Suprapubic skin (tissue), 4 donors: ENCODE measurements at regions not wholly inside any gene's neighbourhood (a gene's known extent, or its start where the extent isn't known, plus 50 kb on each side); places are given as distances from the start of the nearest gene placed in this dataset.

ENCODE experiments used
- DNase-seq, 2 donors: peaks; one replicate each; pipeline ENCODE4 v3.0.0-alpha.2; 2019; ENCODE audit warnings: low spot score in 2 of 2
- H3K27ac ChIP-seq: fragments of 200-600 bp; sonication (generic); one replicate; pipeline ENCODE4 v1.5.1; 2019
- H3K27me3 ChIP-seq: fragments of 200-600 bp; sonication (generic); one replicate; pipeline ENCODE4 v1.5.1; 2019
- H3K36me3 ChIP-seq: fragments of 200-600 bp; sonication (generic); one replicate; pipeline ENCODE4 v1.5.1; 2019
- H3K4me1 ChIP-seq: fragments of 200-600 bp; sonication (generic); one replicate; pipeline ENCODE4 v1.5.1; 2019
- H3K4me3 ChIP-seq: fragments of 200-600 bp; sonication (generic); one replicate; pipeline ENCODE4 v1.5.1; 2019; ENCODE audit warnings: mild to moderate bottlenecking
- H3K9me3 ChIP-seq: fragments of 200-600 bp; sonication (generic); one replicate; pipeline ENCODE4 v1.5.1; 2019
- CTCF ChIP-seq, 2 donors: fragments of 200-600 bp in 1 of 2; fragments of 450-650 bp in 1 of 2; sonication (generic) in 1 of 2; IDR thresholded peaks; one replicate each; pipeline ENCODE4 v1.5.1; 2016 to 2019; ENCODE audit warnings: antibody characterized with exemption in 2 of 2, mild to moderate bottlenecking in 1 of 2, moderate library complexity in 1 of 2
- EP300 ChIP-seq: sonication (generic); formaldehyde crosslinking; IDR thresholded peaks from one replicate; pipeline ENCODE4 v1.6.1; 2017; ENCODE audit warnings: antibody characterized with exemption
- POLR2A ChIP-seq, 2 donors: fragments of 450-650 bp; IDR thresholded peaks; one replicate each; pipeline ENCODE4 v1.6.1; 2017; ENCODE audit warnings: antibody characterized with exemption in 2 of 2, mild to moderate bottlenecking in 2 of 2, moderate library complexity in 2 of 2
- POLR2AphosphoS5 ChIP-seq, 3 donors: sonication (generic); formaldehyde crosslinking; IDR thresholded peaks; one replicate each; pipeline ENCODE4 v1.6.1; 2017; ENCODE audit warnings: antibody characterized with exemption in 3 of 3
- WGBS: methylation state at CpG from one replicate; pipeline ENCODE4 v1.1.5; 2018; 5-methylcytosine and 5-hydroxymethylcytosine counted together

GRCh38 chr9:117809751-117810150 lies 105.5 kb downstream of the TLR4 start:
- DNase-seq, result no peak
- H3K27ac ChIP-seq, result no peak overlapping the region
- no peaks in the 10 kb centered on the region for H3K4me1 ChIP-seq
- no peaks in the 10 kb centered on the region for H3K27me3 ChIP-seq
- no peak overlapping the region for H3K4me3 ChIP-seq
- no peaks in the 10 kb centered on the region for H3K9me3 ChIP-seq
- WGBS, result 93% methylated on average over 4 of the region's 4 CpGs
- no peak for TF ChIP-seq EP300
- no peak for TF ChIP-seq POLR2AphosphoS5 (IDR thresholded peaks at IDR 0.05)
- no peak for TF ChIP-seq POLR2A (IDR thresholded peaks at IDR 0.05)
- no peaks in the 10 kb centered on the region for H3K36me3 ChIP-seq

- Histone ChIP-seq H3K4me3 (no peak overlapping the region), H3K4me1 (no peaks in the 10 kb centered on the region), H3K27ac (no peak overlapping the region), H3K36me3 (no peaks in the 10 kb centered on the region), H3K27me3 (no peaks in the 10 kb centered on the region), H3K9me3 (no peaks in the 10 kb centered on the region)
- 72% methylated on average over 5 of the region's 5 CpGs for WGBS
- TF ChIP-seq CTCF (IDR thresholded peaks at IDR 0.05), result no peak
- no peak for TF ChIP-seq EP300
- no peak for TF ChIP-seq POLR2AphosphoS5 (IDR thresholded peaks at IDR 0.05)
- TF ChIP-seq POLR2A (IDR thresholded peaks at IDR 0.05), result no peak
- no peak for DNase-seq
Observed at GRCh38 chr9:117815315-117815714, 111.1 kb downstream of the TLR4 start.

- no peaks in the 10 kb centered on the region for H3K9me3 ChIP-seq
- no peak for DNase-seq
- no peaks in the 10 kb centered on the region for H3K4me1 ChIP-seq
- no peak overlapping the region for H3K4me3 ChIP-seq
- 77% methylated on average over 3 of the region's 3 CpGs for WGBS
- no peaks in the 10 kb centered on the region for H3K36me3 ChIP-seq
- H3K27me3 ChIP-seq, result no peaks in the 10 kb centered on the region
- no peak overlapping the region for H3K27ac ChIP-seq
- TF ChIP-seq EP300 (no peak), POLR2AphosphoS5 (IDR thresholded peaks at IDR 0.05) (no peak), CTCF (IDR thresholded peaks at IDR 0.05) (no peak), POLR2A (IDR thresholded peaks at IDR 0.05) (no peak)
Observed at GRCh38 chr9:117815948-117816347, 111.7 kb downstream of the TLR4 start.

- DNase-seq, result no peak
- no peak overlapping the region for H3K27ac ChIP-seq
- TF ChIP-seq EP300, result no peak
- no peak for TF ChIP-seq CTCF (IDR thresholded peaks at IDR 0.05)
- TF ChIP-seq POLR2A (IDR thresholded peaks at IDR 0.05), result no peak
- TF ChIP-seq POLR2AphosphoS5 (IDR thresholded peaks at IDR 0.05), result no peak
- no peaks in the 10 kb centered on the region for H3K36me3 ChIP-seq
- 48% methylated on average over 2 of the region's 2 CpGs for WGBS
- H3K4me3 ChIP-seq, result no peak overlapping the region
- H3K4me1 ChIP-seq, result no peaks in the 10 kb centered on the region
- H3K9me3 ChIP-seq, result no peaks in the 10 kb centered on the region
- no peaks in the 10 kb centered on the region for H3K27me3 ChIP-seq
Observed at GRCh38 chr9:117821954-117822353, 117.8 kb downstream of the TLR4 start.

GRCh38 chr9:117823576-117823975 lies 119.4 kb downstream of the TLR4 start:
- Histone ChIP-seq H3K4me1 (no peaks in the 10 kb centered on the region), H3K27ac (no peak overlapping the region), H3K9me3 (no peaks in the 10 kb centered on the region), H3K4me3 (no peak overlapping the region), H3K36me3 (no peaks in the 10 kb centered on the region), H3K27me3 (no peaks in the 10 kb centered on the region)
- TF ChIP-seq EP300 (no peak), CTCF (IDR thresholded peaks at IDR 0.05) (no peak), POLR2A (IDR thresholded peaks at IDR 0.05) (no peak), POLR2AphosphoS5 (IDR thresholded peaks at IDR 0.05) (no peak)
- no peak for DNase-seq
